Panc1 (cell line): ENCODE measurements at regions not wholly inside any gene's neighbourhood (a gene's known extent, or its start where the extent isn't known, plus 50 kb on each side); places are given as distances from the start of the nearest gene placed in this dataset.

Source experiments
- POLR2AphosphoS5 ChIP-seq: IDR thresholded peaks from 2 replicates; pipeline ENCODE4 v1.6.1; 2012; ENCODE audit warnings: mild to moderate bottlenecking, low read depth, low read length, moderate library complexity
- TF ChIP-seq, protein P1 (sequence below): fragments of 450-650 bp; IDR thresholded peaks from 2 replicates; pipeline ENCODE4 v1.5.1; 2017; ENCODE audit warnings: mild to moderate bottlenecking

- no peak for TF ChIP-seq POLR2AphosphoS5
- TF ChIP-seq, protein P1, sequence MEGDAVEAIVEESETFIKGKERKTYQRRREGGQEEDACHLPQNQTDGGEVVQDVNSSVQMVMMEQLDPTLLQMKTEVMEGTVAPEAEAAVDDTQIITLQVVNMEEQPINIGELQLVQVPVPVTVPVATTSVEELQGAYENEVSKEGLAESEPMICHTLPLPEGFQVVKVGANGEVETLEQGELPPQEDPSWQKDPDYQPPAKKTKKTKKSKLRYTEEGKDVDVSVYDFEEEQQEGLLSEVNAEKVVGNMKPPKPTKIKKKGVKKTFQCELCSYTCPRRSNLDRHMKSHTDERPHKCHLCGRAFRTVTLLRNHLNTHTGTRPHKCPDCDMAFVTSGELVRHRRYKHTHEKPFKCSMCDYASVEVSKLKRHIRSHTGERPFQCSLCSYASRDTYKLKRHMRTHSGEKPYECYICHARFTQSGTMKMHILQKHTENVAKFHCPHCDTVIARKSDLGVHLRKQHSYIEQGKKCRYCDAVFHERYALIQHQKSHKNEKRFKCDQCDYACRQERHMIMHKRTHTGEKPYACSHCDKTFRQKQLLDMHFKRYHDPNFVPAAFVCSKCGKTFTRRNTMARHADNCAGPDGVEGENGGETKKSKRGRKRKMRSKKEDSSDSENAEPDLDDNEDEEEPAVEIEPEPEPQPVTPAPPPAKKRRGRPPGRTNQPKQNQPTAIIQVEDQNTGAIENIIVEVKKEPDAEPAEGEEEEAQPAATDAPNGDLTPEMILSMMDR = no peak
Measured at GRCh38 chr18:42425025-42425424, 470.0 kb downstream of the PIK3C3 start.
